GM23338 (cell line): ENCODE measurements at regions not wholly inside any gene's neighbourhood (a gene's known extent, or its start where the extent isn't known, plus 50 kb on each side); places are given as distances from the start of the nearest gene placed in this dataset.
A peak's percentile ranks its signal among the peaks of the same experiment; 100 is the strongest.

Experiments
- ATAC-seq: fragments of 200-7000 bp; cut with Tn5 transposase; 3 replicates; pipeline ENCODE4 v1.9.1; 2020
- DNase-seq: peaks from one replicate; pipeline ENCODE4 v3.0.0-alpha.2; 2015; ENCODE audit warnings: low spot score
- H2AFZ ChIP-seq: fragments of 200-600 bp; sonication (generic); 2 replicates; pipeline ENCODE4 v1.8.0; 2016; ENCODE audit warnings: antibody characterized with exemption, mild to moderate bottlenecking, moderate library complexity
- H3F3A ChIP-seq: fragments of 200-600 bp; sonication (generic); replicated peaks from 2 replicates; pipeline ENCODE4 v1.8.0; 2017; ENCODE audit warnings: antibody characterized with exemption, mixed run types, low read depth
- H3K27ac ChIP-seq: fragments of 200-600 bp; sonication (generic); 2 replicates; pipeline ENCODE4 v1.6.1; 2016; ENCODE audit warnings: low read depth
- H3K27me3 ChIP-seq: fragments of 200-600 bp; sonication (generic); 2 replicates; pipeline ENCODE4 v1.8.0; 2016; ENCODE audit warnings: mild to moderate bottlenecking, mixed run types, moderate library complexity; ENCODE audit not compliant: insufficient read depth
- H3K36me3 ChIP-seq: fragments of 200-600 bp; sonication (generic); 2 replicates; pipeline ENCODE4 v1.8.0; 2016; ENCODE audit warnings: mild to moderate bottlenecking; ENCODE audit not compliant: insufficient read depth
- H3K4me1 ChIP-seq: fragments of 200-600 bp; sonication (generic); 2 replicates; pipeline ENCODE4 v1.8.0; 2016; ENCODE audit warnings: mild to moderate bottlenecking, moderate library complexity; ENCODE audit not compliant: insufficient read depth
- H3K4me2 ChIP-seq: fragments of 200-600 bp; sonication (generic); 2 replicates; pipeline ENCODE4 v1.7.1; 2017; ENCODE audit warnings: mixed run types
- H3K4me3 ChIP-seq: fragments of 200-600 bp; sonication (generic); 2 replicates; pipeline ENCODE4 v1.6.1; 2016; ENCODE audit warnings: mixed run types
- H3K79me2 ChIP-seq: fragments of 200-600 bp; sonication (generic); replicated peaks from 2 replicates; pipeline ENCODE4 v1.8.0; 2017; ENCODE audit warnings: mild to moderate bottlenecking; ENCODE audit not compliant: insufficient read depth
- H3K9me2 ChIP-seq: fragments of 200-600 bp; sonication (generic); 2 replicates; pipeline ENCODE4 v1.8.0; 2017; ENCODE audit not compliant: insufficient read depth
- H4K20me1 ChIP-seq: fragments of 200-600 bp; sonication (generic); replicated peaks from 2 replicates; pipeline ENCODE4 v1.8.0; 2017; ENCODE audit warnings: mild to moderate bottlenecking; ENCODE audit not compliant: insufficient read depth
- H3K27ac Mint-ChIP-seq: 2 replicates; pipeline ENCODE4 v1.8.0; 2020; ENCODE audit warnings: inconsistent platforms, mild to moderate bottlenecking, moderate library complexity, mixed read lengths
- H3K27me3 Mint-ChIP-seq: 3 replicates; pipeline ENCODE4 v1.8.0; 2022; ENCODE audit warnings: low read depth, mild to moderate bottlenecking, moderate library complexity, mixed read lengths, inconsistent platforms; ENCODE audit not compliant: insufficient read depth, poor library complexity
- H3K36me3 Mint-ChIP-seq: 3 replicates; pipeline ENCODE4 v1.8.0; 2021; ENCODE audit warnings: low read depth, mild to moderate bottlenecking, inconsistent platforms, moderate library complexity, mixed read lengths
- H3K4me1 Mint-ChIP-seq: 3 replicates; pipeline ENCODE4 v1.8.0; 2020; ENCODE audit warnings: mild to moderate bottlenecking, inconsistent platforms, mixed read lengths
- H3K4me3 Mint-ChIP-seq: 3 replicates; pipeline ENCODE4 v1.8.0; 2021; ENCODE audit warnings: moderate library complexity, mild to moderate bottlenecking, inconsistent platforms, mixed read lengths
- H3K9me3 Mint-ChIP-seq: 3 replicates; pipeline ENCODE4 v1.8.0; 2020; ENCODE audit warnings: moderate library complexity, mild to moderate bottlenecking, inconsistent platforms, mixed read lengths
- CTCF ChIP-seq, 2 experiments: fragments of 200-600 bp in 1 of 2; sonication (generic) in 1 of 2; conservative IDR thresholded peaks; 2 replicates each; pipeline versions ENCODE4 v1.5.1 to v1.6.1; 2016 to 2017; ENCODE audit warnings: antibody characterized with exemption in 2 of 2, low read depth in 2 of 2, mild to moderate bottlenecking in 2 of 2, moderate library complexity in 1 of 2
- EZH2phosphoT487 ChIP-seq: fragments of 200-600 bp; sonication (generic); IDR thresholded peaks from one replicate; pipeline ENCODE4 v1.8.1; 2018; ENCODE audit warnings: antibody characterized with exemption; ENCODE audit not compliant: unreplicated experiment
- JUNB ChIP-seq: IDR thresholded peaks from one replicate; pipeline ENCODE4 v1.6.1; 2016; ENCODE audit warnings: antibody characterized with exemption; ENCODE audit not compliant: unreplicated experiment
- NANOG ChIP-seq: IDR thresholded peaks from 2 replicates; pipeline ENCODE4 v1.6.1; 2016; ENCODE audit warnings: antibody characterized with exemption, borderline replicate concordance
- TF ChIP-seq, protein P1 (sequence below): fragments of 250-450 bp; sonication (Bioruptor Pico); IDR thresholded peaks from 2 replicates; pipeline ENCODE4 v1.5.0; 2020; ENCODE audit warnings: mild to moderate bottlenecking, moderate library complexity

- H2AFZ ChIP-seq: no peak overlapping the region
- peaks cover 18% of the 10 kb centered on the region for H3K4me1 ChIP-seq
- peak overlapping the region; percentile 55 for H3K27ac Mint-ChIP-seq
- H3K4me1 Mint-ChIP-seq: peaks cover 19% of the 10 kb centered on the region
- peak overlapping the region; percentile 7; the same call in 1 of the 2 replicates for H3K27ac ChIP-seq
- no peak overlapping the region for H3K4me3 Mint-ChIP-seq
- H3K9me2 ChIP-seq: no peaks in the 10 kb centered on the region
- peaks cover 11% of the 10 kb centered on the region for H3K9me3 Mint-ChIP-seq
- H3K27me3 ChIP-seq: no peaks in the 10 kb centered on the region
- no peaks in the 10 kb centered on the region for H3K36me3 ChIP-seq
- H3K4me3 ChIP-seq: no peak overlapping the region
- no peaks in the 10 kb centered on the region for H3K79me2 ChIP-seq
- peaks cover 2% of the 10 kb centered on the region for H3K27me3 Mint-ChIP-seq
- no peaks in the 10 kb centered on the region for H3F3A ChIP-seq
- ATAC-seq (no peak; the same call in 2 of the 3 replicates), DNase-seq (no peak)
- peak; percentile 68; the same call in 1 of the 2 replicates for TF ChIP-seq NANOG
- TF ChIP-seq, protein P1, sequence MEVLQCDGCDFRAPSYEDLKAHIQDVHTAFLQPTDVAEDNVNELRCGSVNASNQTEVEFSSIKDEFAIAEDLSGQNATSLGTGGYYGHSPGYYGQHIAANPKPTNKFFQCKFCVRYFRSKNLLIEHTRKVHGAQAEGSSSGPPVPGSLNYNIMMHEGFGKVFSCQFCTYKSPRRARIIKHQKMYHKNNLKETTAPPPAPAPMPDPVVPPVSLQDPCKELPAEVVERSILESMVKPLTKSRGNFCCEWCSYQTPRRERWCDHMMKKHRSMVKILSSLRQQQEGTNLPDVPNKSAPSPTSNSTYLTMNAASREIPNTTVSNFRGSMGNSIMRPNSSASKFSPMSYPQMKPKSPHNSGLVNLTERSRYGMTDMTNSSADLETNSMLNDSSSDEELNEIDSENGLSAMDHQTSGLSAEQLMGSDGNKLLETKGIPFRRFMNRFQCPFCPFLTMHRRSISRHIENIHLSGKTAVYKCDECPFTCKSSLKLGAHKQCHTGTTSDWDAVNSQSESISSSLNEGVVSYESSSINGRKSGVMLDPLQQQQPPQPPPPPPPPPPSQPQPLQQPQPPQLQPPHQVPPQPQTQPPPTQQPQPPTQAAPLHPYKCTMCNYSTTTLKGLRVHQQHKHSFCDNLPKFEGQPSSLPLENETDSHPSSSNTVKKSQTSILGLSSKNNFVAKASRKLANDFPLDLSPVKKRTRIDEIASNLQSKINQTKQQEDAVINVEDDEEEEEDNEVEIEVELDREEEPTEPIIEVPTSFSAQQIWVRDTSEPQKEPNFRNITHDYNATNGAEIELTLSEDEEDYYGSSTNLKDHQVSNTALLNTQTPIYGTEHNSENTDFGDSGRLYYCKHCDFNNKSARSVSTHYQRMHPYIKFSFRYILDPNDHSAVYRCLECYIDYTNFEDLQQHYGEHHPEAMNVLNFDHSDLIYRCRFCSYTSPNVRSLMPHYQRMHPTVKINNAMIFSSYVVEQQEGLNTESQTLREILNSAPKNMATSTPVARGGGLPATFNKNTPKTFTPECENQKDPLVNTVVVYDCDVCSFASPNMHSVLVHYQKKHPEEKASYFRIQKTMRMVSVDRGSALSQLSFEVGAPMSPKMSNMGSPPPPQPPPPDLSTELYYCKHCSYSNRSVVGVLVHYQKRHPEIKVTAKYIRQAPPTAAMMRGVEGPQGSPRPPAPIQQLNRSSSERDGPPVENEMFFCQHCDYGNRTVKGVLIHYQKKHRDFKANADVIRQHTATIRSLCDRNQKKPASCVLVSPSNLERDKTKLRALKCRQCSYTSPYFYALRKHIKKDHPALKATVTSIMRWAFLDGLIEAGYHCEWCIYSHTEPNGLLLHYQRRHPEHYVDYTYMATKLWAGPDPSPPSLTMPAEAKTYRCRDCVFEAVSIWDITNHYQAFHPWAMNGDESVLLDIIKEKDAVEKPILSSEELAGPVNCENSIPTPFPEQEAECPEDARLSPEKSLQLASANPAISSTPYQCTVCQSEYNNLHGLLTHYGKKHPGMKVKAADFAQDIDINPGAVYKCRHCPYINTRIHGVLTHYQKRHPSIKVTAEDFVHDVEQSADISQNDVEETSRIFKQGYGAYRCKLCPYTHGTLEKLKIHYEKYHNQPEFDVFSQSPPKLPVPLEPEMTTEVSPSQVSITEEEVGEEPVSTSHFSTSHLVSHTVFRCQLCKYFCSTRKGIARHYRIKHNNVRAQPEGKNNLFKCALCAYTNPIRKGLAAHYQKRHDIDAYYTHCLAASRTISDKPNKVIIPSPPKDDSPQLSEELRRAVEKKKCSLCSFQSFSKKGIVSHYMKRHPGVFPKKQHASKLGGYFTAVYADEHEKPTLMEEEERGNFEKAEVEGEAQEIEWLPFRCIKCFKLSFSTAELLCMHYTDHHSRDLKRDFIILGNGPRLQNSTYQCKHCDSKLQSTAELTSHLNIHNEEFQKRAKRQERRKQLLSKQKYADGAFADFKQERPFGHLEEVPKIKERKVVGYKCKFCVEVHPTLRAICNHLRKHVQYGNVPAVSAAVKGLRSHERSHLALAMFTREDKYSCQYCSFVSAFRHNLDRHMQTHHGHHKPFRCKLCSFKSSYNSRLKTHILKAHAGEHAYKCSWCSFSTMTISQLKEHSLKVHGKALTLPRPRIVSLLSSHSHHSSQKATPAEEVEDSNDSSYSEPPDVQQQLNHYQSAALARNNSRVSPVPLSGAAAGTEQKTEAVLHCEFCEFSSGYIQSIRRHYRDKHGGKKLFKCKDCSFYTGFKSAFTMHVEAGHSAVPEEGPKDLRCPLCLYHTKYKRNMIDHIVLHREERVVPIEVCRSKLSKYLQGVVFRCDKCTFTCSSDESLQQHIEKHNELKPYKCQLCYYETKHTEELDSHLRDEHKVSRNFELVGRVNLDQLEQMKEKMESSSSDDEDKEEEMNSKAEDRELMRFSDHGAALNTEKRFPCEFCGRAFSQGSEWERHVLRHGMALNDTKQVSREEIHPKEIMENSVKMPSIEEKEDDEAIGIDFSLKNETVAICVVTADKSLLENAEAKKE (CRISPR knock-in tag): no peak
- H4K20me1 ChIP-seq: no peaks in the 10 kb centered on the region
- H3K4me2 ChIP-seq: peak overlapping the region; percentile 60
- H3K36me3 Mint-ChIP-seq: peaks cover 15% of the 10 kb centered on the region
Observed at GRCh38 chr12:19614601-19615383, 175.5 kb downstream of the AEBP2 start.

DNA sequence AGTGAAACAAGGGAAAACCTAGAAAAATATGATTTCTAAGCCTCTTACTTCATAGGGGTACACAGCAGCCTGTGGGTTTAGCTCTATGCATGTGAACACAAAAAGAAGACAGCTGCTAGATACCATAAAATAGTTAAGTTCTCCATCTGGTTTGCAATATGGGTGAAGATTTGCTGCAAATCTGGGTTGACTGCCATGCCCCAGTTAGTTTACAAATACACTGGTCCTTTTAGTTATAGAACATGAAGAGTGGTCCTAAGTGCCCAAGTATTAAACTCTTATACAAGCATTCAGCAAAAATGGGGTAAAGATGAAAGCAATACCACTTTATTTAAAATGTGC, 176.1 kb downstream of the AEBP2 start:
- no peaks in the 10 kb centered on the region for H4K20me1 ChIP-seq
- H3K79me2 ChIP-seq: no peaks in the 10 kb centered on the region
- H3K27ac Mint-ChIP-seq: peak overlapping the region; percentile 25; the same call in 1 of the 2 replicates

More for the DNA sequence above, 176.1 kb downstream of the AEBP2 start:
- H3K4me2 ChIP-seq: peak overlapping the region; percentile 5; the same call in 1 of the 2 replicates
- H3K4me3 ChIP-seq: no peak overlapping the region
- H3K4me1 Mint-ChIP-seq: peaks cover 19% of the 10 kb centered on the region
- DNase-seq (no peak), ATAC-seq (no peak)
- H3K27me3 Mint-ChIP-seq: peaks cover 2% of the 10 kb centered on the region
- no peaks in the 10 kb centered on the region for H3K36me3 ChIP-seq
- no peaks in the 10 kb centered on the region for H3K9me2 ChIP-seq
- peaks cover 15% of the 10 kb centered on the region for H3K36me3 Mint-ChIP-seq
- TF ChIP-seq CTCF (conservative IDR thresholded peaks at IDR 0.05; ENCODE audit: low read depth in 2 of 2) (no peak), EZH2phosphoT487 (no peak), NANOG (no peak), JUNB (no peak)
- H3K27ac ChIP-seq: no peak overlapping the region
- no peaks in the 10 kb centered on the region for H3F3A ChIP-seq
- H3K9me3 Mint-ChIP-seq: peaks cover 11% of the 10 kb centered on the region
- H3K4me3 Mint-ChIP-seq: no peak overlapping the region
- H3K27me3 ChIP-seq: no peaks in the 10 kb centered on the region
- H3K4me1 ChIP-seq: peaks cover 18% of the 10 kb centered on the region
- H2AFZ ChIP-seq: no peak overlapping the region
